ENCODE measurements at regions not wholly inside any gene's neighbourhood (a gene's known extent, or its start where the extent isn't known, plus 50 kb on each side); places are given as distances from the start of the nearest gene placed in this dataset.

DNA sequence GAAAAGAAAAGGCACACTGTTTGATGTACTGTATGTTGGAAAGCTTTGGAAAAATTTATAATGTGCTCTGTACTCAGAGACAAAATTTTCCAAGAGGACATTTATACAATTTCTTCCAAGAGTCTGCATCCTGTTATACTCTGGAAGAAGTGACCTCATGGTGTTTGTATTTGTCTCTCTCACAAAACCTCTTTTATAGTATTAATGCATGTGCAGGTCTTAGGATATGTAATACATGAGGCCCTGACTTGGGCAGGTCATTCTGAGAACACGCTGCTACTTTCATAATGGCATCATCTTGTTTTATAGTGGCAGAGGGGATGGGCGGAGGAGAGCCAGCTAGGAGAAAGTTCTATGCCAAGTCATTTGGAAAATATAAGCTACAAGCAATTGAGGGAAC, 72.0 kb upstream of the P3H2 start:
- 8% methylated on average over 2 of the region's 2 CpGs for WGBS (ENCODE audit: insufficient coverage, low coverage, missing lambda C conversion rate)
- FAIRE-seq (no peak), ATAC-seq (no peak), DNase-seq (ENCODE audit: extremely low read depth in 1 of 4, low spot score in 3 of 4) (no peak)
- Histone ChIP-seq H3K27ac (ENCODE audit: extremely low read depth, low read depth, low read length) (no peak overlapping the region), H3K27me3 (ENCODE audit: control insufficient read depth in 2 of 2, insufficient read depth in 2 of 2, low read length in 2 of 2) (no peaks in the 10 kb centered on the region), H3K36me3 (ENCODE audit: control insufficient read depth, insufficient read depth, low read length) (no peaks in the 10 kb centered on the region), H3K4me3 (no peak overlapping the region), H4K20me1 (replicated peaks; ENCODE audit: control insufficient read depth, insufficient read depth, low read length) (no peaks in the 10 kb centered on the region), H3K9me1 (ENCODE audit: control insufficient read depth, insufficient read depth, low read length) (no peaks in the 10 kb centered on the region), H2AFZ (ENCODE audit: low read depth, low read length) (no peak overlapping the region), H3K4me2 (ENCODE audit: insufficient read depth, low read length) (no peak overlapping the region), H3K9me3 (replicated peaks; ENCODE audit: control insufficient read depth, insufficient read depth, low read depth, low read length) (no peaks in the 10 kb centered on the region), H3K9ac (ENCODE audit: insufficient read depth in 1 of 2, low read depth in 2 of 2, low read length in 2 of 2) (no peak overlapping the region), H3K4me1 (replicated peaks in 1 of 2; ENCODE audit: control insufficient read depth in 2 of 2, insufficient read depth in 2 of 2, low read length in 2 of 2) (no peaks in the 10 kb centered on the region), H3K79me2 (ENCODE audit: control insufficient read depth, insufficient read depth, low read length) (no peaks in the 10 kb centered on the region)
- intact Hi-C loops (cut with micrococcal nuclease) (no loop called here), in situ Hi-C loops (cut with MboI) (no loop called here)
- CTCF ChIA-PET (ENCODE audit: low intra/inter-chr PET ratio), result no interaction called here
- BruUV-seq (replicated peaks), result no TSS peak
- POLR2A ChIA-PET, result no interaction called here
- TF ChIP-seq TSC22D4 (tag; IDR thresholded peaks at IDR 0.05) (no peak), JUNB (CRISPR knock-in tag; conservative IDR thresholded peaks at IDR 0.05) (no peak), MTA2 (IDR thresholded peaks at IDR 0.05; ENCODE audit: low read depth) (no peak), FOXP1 (CRISPR knock-in tag; IDR thresholded peaks at IDR 0.05) (no peak), CREM (IDR thresholded peaks at IDR 0.05; ENCODE audit: low read depth) (no peak), PTBP1 (IDR thresholded peaks at IDR 0.05; ENCODE audit: low read depth, low read length) (no peak), CBFA2T3 (IDR thresholded peaks at IDR 0.05) (no peak), ZNF274 (IDR thresholded peaks at IDR 0.05; ENCODE audit: borderline replicate concordance, low read depth, low read length) (no peak), SOX6 (IDR thresholded peaks at IDR 0.05) (no peak)
- TF ChIP-seq, protein P1, sequence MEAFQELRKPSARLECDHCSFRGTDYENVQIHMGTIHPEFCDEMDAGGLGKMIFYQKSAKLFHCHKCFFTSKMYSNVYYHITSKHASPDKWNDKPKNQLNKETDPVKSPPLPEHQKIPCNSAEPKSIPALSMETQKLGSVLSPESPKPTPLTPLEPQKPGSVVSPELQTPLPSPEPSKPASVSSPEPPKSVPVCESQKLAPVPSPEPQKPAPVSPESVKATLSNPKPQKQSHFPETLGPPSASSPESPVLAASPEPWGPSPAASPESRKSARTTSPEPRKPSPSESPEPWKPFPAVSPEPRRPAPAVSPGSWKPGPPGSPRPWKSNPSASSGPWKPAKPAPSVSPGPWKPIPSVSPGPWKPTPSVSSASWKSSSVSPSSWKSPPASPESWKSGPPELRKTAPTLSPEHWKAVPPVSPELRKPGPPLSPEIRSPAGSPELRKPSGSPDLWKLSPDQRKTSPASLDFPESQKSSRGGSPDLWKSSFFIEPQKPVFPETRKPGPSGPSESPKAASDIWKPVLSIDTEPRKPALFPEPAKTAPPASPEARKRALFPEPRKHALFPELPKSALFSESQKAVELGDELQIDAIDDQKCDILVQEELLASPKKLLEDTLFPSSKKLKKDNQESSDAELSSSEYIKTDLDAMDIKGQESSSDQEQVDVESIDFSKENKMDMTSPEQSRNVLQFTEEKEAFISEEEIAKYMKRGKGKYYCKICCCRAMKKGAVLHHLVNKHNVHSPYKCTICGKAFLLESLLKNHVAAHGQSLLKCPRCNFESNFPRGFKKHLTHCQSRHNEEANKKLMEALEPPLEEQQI (IDR thresholded peaks at IDR 0.05), result no peak

Data from K562 (cell line).